ENCODE measurements at regions not wholly inside any gene's neighbourhood (a gene's known extent, or its start where the extent isn't known, plus 50 kb on each side); places are given as distances from the start of the nearest gene placed in this dataset.

- H3K27me3 ChIP-seq: no peaks in the 10 kb centered on the region
- no peaks in the 10 kb centered on the region for H3K9me3 ChIP-seq
- no peak overlapping the region for H3K4me3 ChIP-seq
- H3K36me3 ChIP-seq: no peaks in the 10 kb centered on the region
- TF ChIP-seq EP300 (IDR thresholded peaks at IDR 0.05): no peak
- no peak for TF ChIP-seq POLR2AphosphoS5 (IDR thresholded peaks at IDR 0.05)
- TF ChIP-seq CTCF (IDR thresholded peaks at IDR 0.05): no peak
- no peak for TF ChIP-seq POLR2A (IDR thresholded peaks at IDR 0.05)
- ATAC-seq (ENCODE audit: low FRiP score in 2 of 2) (no peak), DNase-seq (no peak)
- H3K27ac ChIP-seq: no peak overlapping the region
- no peaks in the 10 kb centered on the region for H3K4me1 ChIP-seq
- WGBS, 2 donors: 79 to 96% methylated on average over 1 of the region's 1 CpG
Measured at GRCh38 chr12:60152756-60153155, 556.9 kb downstream of the SLC16A7 start.

- no peak for ATAC-seq (ENCODE audit: low FRiP score in 2 of 2)
- H3K36me3 ChIP-seq: no peaks in the 10 kb centered on the region
- no peaks in the 10 kb centered on the region for H3K27me3 ChIP-seq
- no peak for DNase-seq
- no peaks in the 10 kb centered on the region for H3K9me3 ChIP-seq
- H3K4me1 ChIP-seq: no peaks in the 10 kb centered on the region
- WGBS, 2 donors: 89 to 97% methylated on average over 1 of the region's 1 CpG
- no peak overlapping the region for H3K27ac ChIP-seq
- no peak overlapping the region for H3K4me3 ChIP-seq
- TF ChIP-seq EP300 (IDR thresholded peaks at IDR 0.05) (no peak), POLR2A (IDR thresholded peaks at IDR 0.05) (no peak), POLR2AphosphoS5 (IDR thresholded peaks at IDR 0.05) (no peak), CTCF (IDR thresholded peaks at IDR 0.05) (no peak)
Measured at GRCh38 chr12:60159761-60160160, 563.9 kb downstream of the SLC16A7 start.

GRCh38 chr12:60162988-60163720 lies 567.3 kb downstream of the SLC16A7 start:
- Histone ChIP-seq H3K4me1 (no peaks in the 10 kb centered on the region), H3K36me3 (no peaks in the 10 kb centered on the region), H3K9me3 (no peaks in the 10 kb centered on the region), H3K27me3 (no peaks in the 10 kb centered on the region), H3K4me3 (no peak overlapping the region), H3K27ac (no peak overlapping the region)
- ATAC-seq (ENCODE audit: low FRiP score in 2 of 2): no peak
- 87 to 91% methylated on average over 13 of the region's 13 CpGs for WGBS, 2 donors
- no peak for TF ChIP-seq POLR2AphosphoS5 (IDR thresholded peaks at IDR 0.05)
- no peak for TF ChIP-seq CTCF (IDR thresholded peaks at IDR 0.05)
- no peak for TF ChIP-seq EP300 (IDR thresholded peaks at IDR 0.05)
- TF ChIP-seq POLR2A (IDR thresholded peaks at IDR 0.05): no peak
- DNase-seq: no peak

GRCh38 chr12:60165781-60166180 lies 570.0 kb downstream of the SLC16A7 start:
- H3K4me3 ChIP-seq: no peak overlapping the region
- WGBS, 2 donors: 56 to 68% methylated on average over 2 of the region's 2 CpGs
- no peak overlapping the region for H3K27ac ChIP-seq
- DNase-seq (no peak), ATAC-seq (ENCODE audit: low FRiP score in 2 of 2) (no peak)
- TF ChIP-seq POLR2A (IDR thresholded peaks at IDR 0.05): no peak
- no peak for TF ChIP-seq POLR2AphosphoS5 (IDR thresholded peaks at IDR 0.05)
- no peak for TF ChIP-seq CTCF (IDR thresholded peaks at IDR 0.05)
- no peak for TF ChIP-seq EP300 (IDR thresholded peaks at IDR 0.05)
- no peaks in the 10 kb centered on the region for H3K4me1 ChIP-seq
- H3K9me3 ChIP-seq: no peaks in the 10 kb centered on the region
- no peaks in the 10 kb centered on the region for H3K36me3 ChIP-seq
- no peaks in the 10 kb centered on the region for H3K27me3 ChIP-seq

- no peaks in the 10 kb centered on the region for H3K27me3 ChIP-seq
- no peak overlapping the region for H3K27ac ChIP-seq
- H3K9me3 ChIP-seq: no peaks in the 10 kb centered on the region
- H3K36me3 ChIP-seq: no peaks in the 10 kb centered on the region
- no peak overlapping the region for H3K4me3 ChIP-seq
- DNase-seq (no peak), ATAC-seq (ENCODE audit: low FRiP score in 2 of 2) (no peak)
- TF ChIP-seq POLR2A (IDR thresholded peaks at IDR 0.05): no peak
- no peak for TF ChIP-seq POLR2AphosphoS5 (IDR thresholded peaks at IDR 0.05)
- no peak for TF ChIP-seq EP300 (IDR thresholded peaks at IDR 0.05)
- TF ChIP-seq CTCF (IDR thresholded peaks at IDR 0.05): no peak
- H3K4me1 ChIP-seq: no peaks in the 10 kb centered on the region
- WGBS, 2 donors: 76 to 84% methylated on average over 5 of the region's 5 CpGs
Measured at GRCh38 chr12:60168441-60168840, 572.6 kb downstream of the SLC16A7 start.
